NOMO-1 treated with DMSO at 0.1 percent for 48 hours (cell line): ENCODE measurements at regions not wholly inside any gene's neighbourhood (a gene's known extent, or its start where the extent isn't known, plus 50 kb on each side); places are given as distances from the start of the nearest gene placed in this dataset.

Experiments
- DNase-seq: peaks from one replicate; lab custom pipeline; 2025; ENCODE audit not compliant: unreplicated experiment; lab: John Stamatoyannopoulos, UW

DNA sequence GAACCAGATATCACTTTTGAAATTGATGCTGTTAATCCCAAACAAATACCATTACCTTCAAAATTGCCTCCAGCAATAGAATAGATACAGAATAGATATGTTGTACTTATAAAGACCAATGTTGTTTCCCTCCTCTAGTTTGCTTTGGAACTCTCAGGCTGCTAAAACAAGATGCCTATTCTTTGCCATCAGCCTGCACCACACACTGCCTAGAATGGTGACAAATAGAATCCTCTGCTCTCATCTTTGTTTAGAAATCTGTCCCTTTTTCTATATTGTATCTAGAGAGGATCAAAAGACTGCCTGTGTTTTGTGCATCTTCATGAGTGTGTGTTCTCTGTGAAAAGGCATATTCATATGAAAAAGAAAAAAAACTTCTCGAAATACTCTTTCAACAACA is 349.2 kb upstream of the CCDC54 start:
- DNase-seq = no peak

DNA sequence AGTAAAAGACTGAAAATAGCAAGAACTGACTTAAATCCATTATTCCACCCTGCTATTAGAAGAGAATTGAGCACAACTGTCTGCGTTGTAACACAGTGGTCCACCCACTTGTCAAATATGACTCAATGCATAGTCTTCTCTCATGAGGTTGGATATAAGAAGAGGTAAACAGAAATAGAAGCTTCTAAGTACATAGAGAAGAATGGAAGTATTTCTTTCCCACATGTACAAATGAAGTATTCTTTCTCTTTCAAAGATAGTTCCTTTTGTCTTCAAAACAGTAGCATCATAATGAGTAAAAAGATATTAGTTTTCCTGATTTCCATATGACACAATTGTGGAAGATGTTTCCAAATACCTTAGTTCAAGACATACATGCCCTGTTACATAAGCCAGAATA is 348.6 kb upstream of the CCDC54 start:
- DNase-seq = no peak

DNA sequence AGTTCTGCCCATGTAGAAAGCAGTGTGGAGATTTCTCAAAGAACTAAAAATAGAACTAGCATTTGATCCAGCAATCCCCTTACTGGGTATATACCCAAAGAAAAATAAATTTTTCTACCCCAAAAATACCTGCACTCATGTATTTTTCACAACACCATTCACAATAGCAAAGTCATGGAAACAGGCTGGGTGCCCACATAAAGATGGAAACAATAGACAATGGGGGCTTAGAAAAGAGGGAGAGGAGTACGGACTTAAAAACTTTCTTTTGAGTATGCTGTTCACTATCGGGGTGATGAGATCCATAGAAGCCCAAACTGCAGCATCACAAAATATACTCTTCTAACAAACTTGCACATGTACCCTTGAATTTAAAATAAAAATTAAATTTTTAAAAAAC is 345.1 kb upstream of the CCDC54 start:
- no peak for DNase-seq

DNA sequence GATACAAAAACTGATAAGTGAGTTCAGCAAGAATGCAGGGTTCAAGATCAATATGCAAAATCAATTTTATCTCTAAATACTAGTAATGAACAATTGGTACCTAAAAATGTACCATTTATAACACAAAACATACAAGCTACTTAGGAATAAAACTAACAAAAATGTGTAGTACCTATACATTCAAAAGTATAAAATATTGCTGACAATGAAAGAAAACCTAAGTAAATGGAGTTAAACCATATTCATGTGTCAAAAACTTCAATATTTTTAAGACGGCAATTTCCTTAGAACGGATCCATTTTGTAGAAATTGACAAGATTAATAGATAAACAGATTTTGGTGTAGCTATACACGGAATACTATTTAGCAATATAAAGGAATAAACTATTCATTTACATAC is 343.1 kb upstream of the CCDC54 start:
- no peak for DNase-seq

DNA sequence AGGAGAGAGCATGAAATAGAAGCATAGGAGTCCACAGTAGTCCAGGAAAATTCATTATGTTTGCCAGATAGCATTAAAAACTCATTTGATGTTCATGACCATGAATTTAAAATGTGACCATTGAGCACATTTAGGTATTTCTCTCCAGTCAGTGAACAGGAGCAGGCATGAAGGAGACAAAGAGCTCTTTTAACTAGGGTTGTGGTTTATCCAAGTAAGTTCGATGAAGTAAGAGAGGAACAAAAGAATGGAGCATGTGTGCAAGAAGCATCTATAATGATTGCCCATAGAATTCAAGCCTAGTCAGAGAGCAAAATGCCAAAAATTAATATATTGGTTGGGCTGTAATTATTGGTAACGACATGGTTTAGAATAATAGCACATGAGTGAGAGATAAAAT is 342.1 kb upstream of the CCDC54 start:
- DNase-seq = no peak

DNA sequence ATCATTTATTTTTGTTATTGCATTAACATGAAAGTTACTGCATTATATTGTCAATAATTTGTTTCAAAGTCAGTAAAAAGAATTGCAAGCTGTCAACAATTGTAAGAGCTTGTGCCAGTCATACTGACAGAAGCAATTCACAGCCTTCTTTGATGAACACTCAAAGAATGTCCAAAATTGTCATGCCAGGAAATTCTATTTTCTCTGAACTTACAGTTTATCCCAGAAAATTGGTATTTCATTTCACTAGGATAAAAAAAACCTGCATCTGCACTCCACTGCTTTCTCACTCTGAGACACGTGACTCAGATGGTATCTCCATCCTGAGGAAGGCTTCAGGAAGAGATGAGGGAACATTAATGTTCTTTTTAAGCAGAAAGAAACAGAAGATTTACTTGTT is 332.6 kb upstream of the CCDC54 start:
- no peak for DNase-seq

DNA sequence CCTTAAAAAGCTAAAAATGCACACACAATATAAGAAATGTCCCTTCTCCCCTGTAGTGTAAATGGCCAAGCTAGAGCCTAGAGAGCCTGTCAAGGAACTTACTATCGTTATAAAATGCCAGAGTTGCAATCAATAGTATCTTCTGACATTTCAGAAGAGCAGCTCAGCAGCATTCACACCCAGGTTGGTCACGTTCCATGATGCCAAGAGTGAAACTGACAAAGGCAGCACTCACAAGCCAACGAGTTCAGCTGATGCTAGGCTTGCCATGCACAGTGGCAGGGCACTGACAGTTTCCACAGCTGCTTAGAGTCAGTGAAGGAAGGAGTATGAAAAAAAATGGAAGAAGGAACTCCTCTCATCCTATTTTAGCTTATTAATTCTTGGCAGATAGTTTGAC is 331.4 kb upstream of the CCDC54 start:
- DNase-seq = no peak

DNA sequence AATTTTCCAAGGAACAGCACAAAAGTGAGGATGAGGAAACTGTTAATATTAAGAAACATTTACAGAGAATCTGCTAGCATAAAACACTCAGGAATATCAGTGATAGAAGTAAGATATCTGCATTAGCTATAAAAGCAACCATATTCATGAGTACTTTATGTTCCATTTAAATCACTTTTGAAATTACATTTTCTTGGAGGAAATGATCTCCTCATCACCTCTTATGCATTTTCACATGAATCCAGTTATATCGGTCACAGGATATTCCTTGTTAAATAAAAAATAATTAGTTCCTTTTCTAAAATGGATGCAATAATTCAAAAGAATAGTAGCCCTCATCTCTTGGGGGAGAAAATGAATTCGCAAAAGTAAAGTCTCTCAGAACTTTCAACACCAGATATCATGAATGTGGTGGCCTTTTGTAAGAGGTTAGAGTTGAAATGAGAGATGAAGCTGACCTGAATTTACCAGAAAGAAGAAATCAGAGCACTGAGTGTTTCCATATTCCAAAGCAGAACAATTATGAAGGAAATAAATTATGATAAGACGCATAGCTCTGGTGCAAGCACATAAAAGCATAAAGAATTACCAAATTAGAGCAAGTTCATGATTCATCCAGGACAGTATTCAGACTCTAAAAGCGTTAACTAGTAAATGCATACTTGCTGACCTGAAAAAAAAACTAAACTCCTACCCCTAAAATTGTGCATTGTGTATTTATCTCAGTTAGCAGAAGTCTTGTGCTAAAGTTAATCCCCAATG is 321.9 kb upstream of the CCDC54 start:
- no peak for DNase-seq

DNA sequence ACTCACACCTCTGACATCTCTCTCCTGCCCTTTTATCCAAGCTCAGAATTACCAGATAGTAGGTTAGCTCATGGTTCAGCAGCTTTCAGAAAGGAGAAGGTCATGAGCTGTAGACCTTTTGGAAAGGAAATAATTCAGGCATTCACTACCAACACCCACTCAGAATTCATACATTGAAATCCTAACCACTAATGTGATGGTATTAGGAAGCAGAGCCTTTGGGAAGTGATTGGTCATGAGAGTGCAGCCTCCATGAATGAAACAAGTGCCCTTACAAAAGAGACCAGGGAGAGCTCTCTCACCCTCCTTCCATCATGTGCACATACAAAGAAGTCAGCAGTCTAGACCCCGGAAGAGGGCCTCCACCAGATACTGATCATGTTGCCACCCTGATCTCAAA is 315.8 kb upstream of the CCDC54 start:
- DNase-seq = no peak

DNA sequence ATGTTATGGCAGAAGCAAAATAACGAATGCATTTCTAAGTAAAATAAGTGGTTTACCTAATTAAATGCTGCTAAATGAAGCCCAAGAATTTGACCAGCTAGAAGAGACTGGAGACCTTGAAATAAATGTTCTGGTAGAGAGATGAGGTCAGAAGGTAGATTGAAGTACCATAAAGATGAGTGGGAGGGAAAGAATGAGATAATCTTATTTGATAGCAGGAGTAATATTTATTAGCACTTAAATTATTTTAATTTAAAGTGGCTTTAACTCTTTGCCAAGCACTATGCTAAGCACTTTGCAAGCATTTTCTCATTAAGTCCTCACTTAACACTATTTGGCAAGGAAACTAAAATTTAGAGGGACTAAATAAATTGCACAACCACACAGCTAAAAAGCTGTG is 314.9 kb upstream of the CCDC54 start:
- no peak for DNase-seq

DNA sequence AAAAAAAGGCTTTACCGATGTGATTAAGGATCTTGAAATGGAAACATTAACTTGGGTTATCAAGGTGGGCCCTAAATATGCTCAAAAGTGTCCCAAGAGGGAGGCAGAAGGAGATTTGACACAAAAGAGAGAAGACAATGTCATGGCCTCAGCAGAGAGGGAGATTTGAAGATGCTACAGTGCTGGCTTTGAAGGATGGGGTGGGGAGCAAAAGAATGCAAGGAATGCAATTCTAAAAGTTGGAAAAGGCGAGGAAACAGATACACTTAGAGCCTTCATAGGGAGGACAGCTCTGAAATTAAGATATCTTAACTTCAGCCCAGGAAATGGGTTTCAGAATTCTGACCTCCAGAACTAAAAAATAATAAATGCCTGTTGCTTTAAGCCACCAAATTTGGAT is 314.5 kb upstream of the CCDC54 start:
- no peak for DNase-seq

DNA sequence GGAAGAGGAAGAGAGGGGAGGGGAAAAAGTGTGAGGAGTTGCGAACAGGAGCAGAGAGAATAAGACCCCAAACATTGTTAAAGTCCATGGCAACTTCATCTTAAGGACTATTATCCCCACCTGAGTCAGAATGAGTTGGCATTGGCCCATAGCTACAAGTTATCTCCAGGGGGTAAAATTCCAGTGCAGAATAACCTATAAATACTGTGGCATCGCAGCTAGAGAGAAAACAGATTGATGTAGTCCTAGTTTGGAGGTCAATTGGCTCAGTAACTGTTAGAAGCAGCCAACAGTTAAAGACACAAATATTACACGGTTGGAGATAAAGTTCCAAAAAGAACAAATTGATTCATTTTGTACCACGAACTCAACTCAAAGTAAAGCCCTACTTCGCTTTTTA is 313.9 kb upstream of the CCDC54 start:
- DNase-seq = no peak

DNA sequence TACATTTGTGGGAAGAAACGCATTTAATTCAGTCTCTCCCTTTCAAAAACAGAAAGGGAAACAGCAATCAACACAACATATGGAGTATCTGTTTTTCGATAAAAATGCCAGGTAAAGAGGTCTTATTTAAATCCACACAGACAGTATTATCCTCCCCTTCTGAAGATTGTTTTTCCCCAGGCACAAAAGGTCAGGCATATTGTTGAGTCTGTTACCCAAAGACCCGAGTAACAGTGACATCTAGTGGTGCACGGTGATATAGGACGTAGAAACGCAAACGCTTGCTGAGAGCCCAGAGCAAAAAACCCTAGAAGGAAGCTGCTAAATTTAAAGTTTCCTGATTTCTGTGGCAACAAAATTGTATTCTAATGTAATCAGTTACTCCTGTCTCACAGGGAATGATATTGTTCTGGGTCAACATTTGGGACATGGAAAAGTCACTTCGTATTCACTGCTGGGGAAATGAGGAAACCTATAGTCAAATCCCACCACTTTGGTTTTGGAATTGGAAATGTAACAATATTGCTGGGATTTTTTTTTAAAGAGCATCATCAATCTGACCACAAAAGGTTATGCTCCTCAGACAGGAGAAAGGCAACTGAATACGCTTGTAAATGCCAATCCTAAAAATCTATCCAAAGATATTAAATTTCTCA is 312.7 kb upstream of the CCDC54 start:
- peak; percentile 31 for DNase-seq

DNA sequence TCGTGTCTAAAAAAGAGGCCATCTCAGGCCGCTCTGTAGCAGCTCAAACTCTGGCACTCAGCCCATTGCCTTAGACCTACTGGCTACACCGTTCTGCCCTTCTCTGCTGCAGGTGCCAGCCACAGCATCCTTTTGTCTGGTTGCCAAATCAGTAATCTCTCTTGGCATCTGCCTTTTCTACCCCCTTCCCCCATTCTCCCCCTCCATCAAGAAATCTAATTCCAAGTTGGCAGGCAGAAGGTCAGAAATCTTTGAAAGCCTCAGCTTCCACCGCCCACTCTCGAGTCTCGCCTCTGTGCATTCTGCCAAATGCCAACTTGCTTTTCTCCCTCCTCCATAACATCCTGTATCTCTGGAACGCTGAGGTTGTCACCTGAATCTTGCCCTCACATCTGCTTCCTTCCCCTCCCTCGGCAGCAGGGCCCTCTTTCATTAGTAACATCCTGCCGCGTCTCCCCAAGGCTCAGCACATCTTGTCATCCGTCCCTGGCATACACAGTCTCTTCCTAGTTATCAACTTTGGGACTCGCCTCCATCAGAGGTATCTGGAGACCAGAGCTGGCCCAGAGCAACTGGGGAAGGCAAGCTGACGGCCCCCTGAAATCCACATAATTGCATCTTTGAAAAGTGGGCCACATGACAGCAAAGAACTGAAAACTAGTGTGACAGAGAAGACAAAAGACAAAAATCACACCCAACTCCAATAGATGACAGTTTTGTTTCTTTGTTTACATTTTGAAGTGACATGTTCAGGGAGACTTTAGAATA is 312.0 kb upstream of the CCDC54 start:
- no peak for DNase-seq

DNA sequence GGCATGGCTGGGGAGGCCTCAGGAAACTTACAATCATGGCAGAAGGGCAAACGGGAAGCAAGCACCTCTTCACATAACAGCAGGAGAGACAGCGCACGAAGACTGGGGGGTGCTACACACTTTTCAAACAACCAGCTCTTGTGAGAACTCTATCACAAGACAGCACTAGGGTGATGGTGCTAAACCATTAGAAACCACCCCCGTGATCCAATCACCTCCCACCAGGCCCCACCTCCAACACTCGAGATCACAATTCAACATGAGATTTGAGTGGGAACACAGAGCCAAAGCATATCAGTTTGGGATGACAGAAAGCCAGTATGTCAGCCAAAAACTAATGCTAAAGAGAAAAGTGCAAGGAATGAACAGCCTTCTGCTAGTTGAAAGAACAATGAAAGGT is 309.8 kb upstream of the CCDC54 start:
- DNase-seq = no peak

DNA sequence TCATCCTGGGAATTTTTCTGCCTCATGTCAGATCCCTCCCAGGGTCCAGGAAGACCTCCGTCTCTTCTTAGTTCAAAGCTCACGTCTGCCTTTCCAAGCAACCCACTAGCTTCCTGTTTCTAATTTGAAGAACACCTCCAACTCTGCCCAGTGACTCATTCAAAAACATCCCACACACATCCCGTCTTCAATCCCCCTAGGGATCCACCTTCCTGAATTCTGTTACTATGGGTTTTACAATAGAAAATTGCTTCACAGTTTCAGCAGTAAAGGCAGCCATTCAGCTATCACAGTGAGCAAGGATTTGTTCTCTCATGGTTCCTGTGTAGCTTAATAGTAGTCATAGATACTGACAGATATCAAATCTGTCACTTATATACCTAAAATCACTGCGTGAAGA is 308.3 kb upstream of the CCDC54 start:
- DNase-seq = no peak

DNA sequence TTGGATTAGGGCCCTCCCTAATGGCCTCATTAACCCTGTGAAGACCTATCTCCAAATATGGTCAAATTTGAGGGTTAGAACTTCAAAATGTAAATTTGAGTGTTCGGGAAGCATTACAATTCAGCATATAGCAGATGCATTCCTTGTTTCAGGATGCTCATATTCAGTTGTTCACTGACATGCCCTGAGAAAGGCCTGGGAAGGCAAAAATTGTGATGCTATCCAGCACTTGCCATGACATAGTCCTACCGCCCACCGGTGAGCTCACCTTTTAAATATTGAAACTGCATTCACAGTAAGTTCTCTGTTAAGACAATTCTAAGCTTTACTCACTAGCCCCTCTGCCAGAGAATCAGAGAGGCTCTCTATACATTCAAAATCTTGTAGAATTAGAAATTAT is 300.3 kb upstream of the CCDC54 start:
- DNase-seq = no peak

DNA sequence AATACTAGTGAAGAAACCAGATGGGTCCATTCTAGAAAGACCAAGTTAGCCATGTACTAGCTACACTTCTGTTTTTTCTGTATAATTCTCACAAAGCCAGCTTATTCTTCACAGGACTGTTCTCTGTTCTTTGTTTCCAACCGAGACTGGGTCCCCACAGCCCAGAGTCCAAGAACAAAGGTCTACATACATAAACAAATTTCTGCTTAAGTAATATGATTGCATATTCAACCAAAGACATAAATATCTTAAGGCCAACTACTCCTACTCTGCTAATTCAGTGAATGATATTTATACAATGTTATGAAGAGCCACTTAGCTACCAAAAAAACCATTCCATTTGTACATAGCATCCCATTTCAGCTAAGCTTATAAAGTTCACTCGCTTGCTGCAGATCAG is 299.8 kb upstream of the CCDC54 start:
- DNase-seq = no peak

DNA sequence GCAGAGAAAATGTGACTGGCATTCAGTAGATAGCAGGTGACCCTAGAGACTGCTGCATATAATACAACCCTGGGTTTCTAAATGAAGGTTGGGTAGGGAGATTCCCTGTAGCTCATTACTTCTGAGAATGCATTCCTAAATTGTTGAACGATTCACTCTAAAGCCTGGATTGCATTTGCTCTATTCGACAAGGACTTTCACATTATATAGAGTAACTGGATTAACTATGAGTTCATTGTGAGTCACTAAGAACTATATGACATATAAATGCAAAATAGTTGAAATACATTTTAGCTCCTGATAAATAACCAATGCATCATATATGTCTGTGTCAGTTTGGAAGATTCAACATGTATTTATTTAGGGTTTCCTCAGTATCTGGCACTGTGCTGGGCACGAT is 294.7 kb upstream of the CCDC54 start:
- no peak for DNase-seq

DNA sequence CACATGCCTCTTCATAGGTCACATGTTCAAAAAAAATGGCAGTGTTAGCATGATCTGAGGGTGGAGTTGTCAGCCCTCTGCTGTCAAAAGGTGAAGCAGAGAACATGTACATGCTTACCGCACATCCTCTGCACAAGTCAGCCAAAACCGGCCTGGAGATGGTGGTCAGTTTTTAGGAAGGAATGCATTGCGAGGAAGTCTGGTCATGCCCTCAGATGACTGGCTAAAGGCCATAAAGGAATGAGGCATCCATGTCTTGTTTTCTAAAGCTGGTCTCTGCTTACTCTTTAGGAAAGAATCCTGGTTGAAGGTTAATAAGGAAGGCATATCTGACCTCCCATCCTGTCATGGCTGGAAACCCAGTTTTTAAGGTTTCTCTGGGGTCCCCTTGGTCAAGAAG is 292.0 kb upstream of the CCDC54 start:
- no peak for DNase-seq

DNA sequence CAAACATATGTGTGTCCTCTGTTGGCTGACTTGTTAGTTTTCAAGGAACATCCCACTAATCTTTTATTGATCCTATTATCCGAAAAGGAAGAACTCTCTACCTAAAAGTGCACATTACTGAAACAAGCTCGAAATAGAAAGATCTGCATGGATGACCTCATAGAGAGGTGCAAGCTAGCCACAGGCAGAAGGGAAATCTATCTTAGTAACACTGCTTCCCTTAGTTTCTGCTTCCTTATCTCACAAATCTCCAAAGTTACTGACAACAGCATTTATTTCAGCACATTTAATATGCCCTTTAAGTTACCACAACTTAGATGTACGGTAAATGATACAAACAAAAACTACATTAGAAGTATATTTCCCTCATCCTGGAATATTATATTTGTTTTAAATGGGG is 285.1 kb upstream of the CCDC54 start:
- DNase-seq = no peak

DNA sequence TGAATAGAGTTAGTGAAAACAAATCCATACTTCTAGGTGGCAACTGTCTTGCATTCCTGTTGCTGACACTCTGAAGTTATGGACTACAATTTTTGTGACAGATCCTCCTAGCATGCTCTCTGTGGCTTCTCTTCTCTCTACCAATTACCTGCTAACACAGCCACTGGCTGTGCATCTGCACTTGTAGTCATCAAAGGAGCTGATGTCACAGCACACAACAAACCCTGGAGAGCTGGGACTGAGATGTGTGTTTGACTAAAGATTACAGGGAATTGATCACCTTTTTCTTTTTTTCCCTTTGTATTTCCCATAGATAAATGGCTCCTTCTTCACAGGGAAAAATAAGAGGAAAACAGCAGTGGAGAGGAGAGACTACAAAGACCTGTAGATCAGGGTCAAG is 278.4 kb upstream of the CCDC54 start:
- no peak for DNase-seq
